Stomach smooth muscle (tissue), 2 donors: ENCODE measurements at regions not wholly inside any gene's neighbourhood (a gene's known extent, or its start where the extent isn't known, plus 50 kb on each side); places are given as distances from the start of the nearest gene placed in this dataset.

Experiments
- H3K27ac ChIP-seq: one replicate; pipeline ENCODE4 v1.7.0; 2013; ENCODE audit warnings: mild to moderate bottlenecking, low read length, inconsistent platforms
- H3K27me3 ChIP-seq, 2 donors: one replicate each; pipeline ENCODE4 v1.7.0; 2013; ENCODE audit warnings: low read length in 2 of 2; ENCODE audit not compliant: insufficient read depth in 2 of 2, control insufficient read depth in 1 of 2
- H3K36me3 ChIP-seq, 2 donors: one replicate each; pipeline ENCODE4 v1.7.0; 2013; ENCODE audit warnings: low read length in 2 of 2; ENCODE audit not compliant: control insufficient read depth in 2 of 2, insufficient read depth in 2 of 2
- H3K4me1 ChIP-seq: one replicate; pipeline ENCODE4 v1.7.0; 2013; ENCODE audit warnings: low read length; ENCODE audit not compliant: control insufficient read depth, insufficient read depth
- H3K4me3 ChIP-seq, 2 donors: one replicate each; pipeline ENCODE4 v1.7.0; 2013; ENCODE audit warnings: low read length in 2 of 2
- H3K9ac ChIP-seq, 2 donors: one replicate each; pipeline ENCODE4 v1.7.0; 2013; ENCODE audit warnings: low read length in 2 of 2, mild to moderate bottlenecking in 1 of 2
- H3K9me3 ChIP-seq, 2 donors: one replicate each; pipeline ENCODE4 v1.7.0; 2013; ENCODE audit warnings: low read length in 2 of 2; ENCODE audit not compliant: control insufficient read depth in 2 of 2
- donor health status: healthy.
- donor health status: Pancreatic carcinoma.

DNA sequence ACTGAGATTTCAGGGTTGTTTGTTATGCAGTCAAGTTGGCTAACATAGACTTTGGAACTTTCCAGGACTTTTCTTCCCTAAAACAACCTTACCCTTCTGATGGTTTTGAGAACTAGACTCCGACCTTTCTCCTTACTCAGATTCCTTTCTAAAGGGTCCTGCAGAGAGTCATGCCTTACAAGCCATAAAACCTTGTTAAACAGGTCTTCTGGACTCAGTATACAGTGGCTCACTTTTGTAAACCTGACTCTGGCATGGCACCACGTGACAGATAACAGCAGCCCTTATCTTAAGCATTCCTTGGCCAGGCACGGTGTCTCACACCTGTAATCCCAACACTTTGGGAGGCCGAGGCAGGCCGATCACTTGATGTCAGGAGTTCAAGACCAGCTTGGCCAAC, 253.2 kb upstream of the RAB6C start:
- Histone ChIP-seq H3K4me1 (no peaks in the 10 kb centered on the region), H3K9me3 (no peaks in the 10 kb centered on the region), H3K4me3 (no peak overlapping the region), H3K9ac (no peak overlapping the region), H3K27me3 (no peaks in the 10 kb centered on the region), H3K36me3 (no peaks in the 10 kb centered on the region), H3K27ac (no peak overlapping the region)

DNA sequence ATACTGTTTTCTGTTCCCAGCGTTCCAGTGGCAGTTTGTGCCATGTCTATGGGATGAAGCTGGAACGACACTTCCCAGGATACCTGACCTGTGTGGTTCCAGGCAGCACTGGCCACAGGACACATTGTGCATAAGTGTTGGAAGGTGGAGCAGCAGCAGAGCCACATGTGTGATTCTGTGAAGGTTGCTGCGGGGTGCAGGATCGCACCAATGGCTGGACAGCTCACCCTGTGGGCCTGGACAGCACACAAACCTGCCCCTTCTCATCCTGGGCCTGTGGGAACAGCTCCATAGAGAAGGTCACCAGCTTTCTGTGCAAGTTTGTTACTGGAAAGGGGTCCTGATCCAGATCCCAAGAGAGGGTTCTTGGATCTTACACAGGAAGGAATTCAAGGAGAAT, 252.2 kb upstream of the RAB6C start:
- H3K9me3 ChIP-seq: no peaks in the 10 kb centered on the region
- no peaks in the 10 kb centered on the region for H3K4me1 ChIP-seq
- no peak overlapping the region for H3K9ac ChIP-seq
- no peaks in the 10 kb centered on the region for H3K36me3 ChIP-seq
- H3K27me3 ChIP-seq: no peaks in the 10 kb centered on the region
- no peak overlapping the region for H3K27ac ChIP-seq
- no peak overlapping the region for H3K4me3 ChIP-seq

DNA sequence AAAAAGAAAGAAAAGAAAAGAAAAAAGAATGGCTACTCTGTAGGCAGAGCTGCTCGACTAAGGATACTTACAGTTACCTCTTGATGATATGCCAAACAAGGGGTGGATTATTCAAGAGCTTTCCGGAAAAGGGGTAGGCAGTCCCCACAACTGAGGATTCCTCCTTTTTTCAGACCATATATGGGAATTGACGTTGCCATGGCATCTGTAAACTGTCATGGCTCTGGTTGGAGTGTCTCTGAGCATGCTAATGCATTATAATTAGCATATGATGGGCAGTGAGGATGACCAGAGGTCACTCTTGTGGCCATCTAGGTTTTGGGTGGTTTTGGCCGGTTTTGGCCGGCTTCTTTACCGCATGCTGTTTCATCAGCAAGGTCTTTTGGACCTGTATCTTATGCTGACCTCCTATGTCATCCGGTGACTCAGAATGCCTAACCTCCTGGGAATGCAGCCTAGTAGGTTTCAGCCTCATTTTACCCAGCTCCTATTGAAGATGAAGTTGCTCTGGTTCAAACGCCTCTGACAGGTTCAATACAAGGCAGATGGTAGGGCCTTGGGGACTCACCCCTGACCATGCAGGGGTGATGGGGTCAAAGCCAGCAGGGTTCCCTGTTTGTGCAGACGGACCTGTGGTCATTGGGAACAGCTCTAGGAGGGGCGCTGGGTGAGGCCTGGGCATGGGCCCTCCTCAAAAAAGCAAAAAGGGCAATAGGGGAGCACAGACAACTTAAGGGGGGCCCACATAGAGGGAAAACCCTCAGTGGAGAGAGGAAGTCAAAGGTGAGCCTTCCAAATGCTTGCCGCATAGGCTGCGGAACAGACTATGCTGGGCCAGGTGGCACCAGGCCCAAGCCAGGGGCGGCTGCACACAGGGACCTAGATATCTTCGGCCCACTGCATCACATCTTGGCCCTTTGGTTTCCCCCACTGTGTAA, 251.2 kb upstream of the RAB6C start:
- no peaks in the 10 kb centered on the region for H3K36me3 ChIP-seq
- H3K9ac ChIP-seq: no peak overlapping the region
- no peaks in the 10 kb centered on the region for H3K27me3 ChIP-seq
- no peak overlapping the region for H3K27ac ChIP-seq
- H3K4me3 ChIP-seq: no peak overlapping the region
- no peaks in the 10 kb centered on the region for H3K4me1 ChIP-seq
- no peaks in the 10 kb centered on the region for H3K9me3 ChIP-seq

DNA sequence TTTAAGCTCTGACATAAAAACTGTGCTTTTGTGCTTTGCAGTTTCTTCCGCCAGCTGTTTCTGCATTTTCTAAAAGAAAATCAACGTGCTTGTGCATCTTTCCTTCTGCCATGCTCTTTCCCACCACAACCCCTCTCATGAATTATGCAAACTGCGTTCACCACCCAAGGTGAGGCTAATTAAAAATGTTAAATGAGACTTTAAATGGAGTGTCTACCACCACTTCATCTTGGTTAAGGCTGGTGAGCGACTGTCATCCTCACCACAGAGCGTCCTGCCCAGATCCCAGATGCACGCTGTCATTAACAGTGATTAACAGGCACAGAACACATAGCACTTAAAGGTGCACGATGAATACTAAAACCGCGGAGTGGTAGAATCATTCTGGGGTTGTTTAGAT, 250.5 kb upstream of the RAB6C start:
- H3K4me3 ChIP-seq: no peak overlapping the region

DNA sequence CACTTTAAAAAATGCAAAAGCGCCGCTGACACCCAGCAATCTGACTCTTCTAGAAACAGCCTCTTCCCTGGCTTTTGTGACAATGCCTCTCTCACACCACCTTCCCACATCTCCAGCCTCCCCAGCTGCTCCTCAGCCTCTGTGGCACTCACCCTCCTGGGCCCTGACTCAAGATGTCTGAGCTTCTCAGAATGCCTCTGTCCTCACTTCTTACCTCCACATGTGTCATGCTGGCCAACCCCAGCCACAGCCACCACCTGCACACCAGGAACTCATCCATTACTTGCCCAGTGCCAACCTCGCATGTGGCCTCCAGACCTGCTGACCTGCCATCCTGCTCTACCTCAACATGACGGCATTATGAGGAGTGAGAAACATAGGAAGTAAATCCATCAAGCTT, 249.8 kb upstream of the RAB6C start:
- no peaks in the 10 kb centered on the region for H3K36me3 ChIP-seq
- H3K4me3 ChIP-seq: no peak overlapping the region
- no peaks in the 10 kb centered on the region for H3K9me3 ChIP-seq
- no peak overlapping the region for H3K27ac ChIP-seq
- H3K27me3 ChIP-seq: no peaks in the 10 kb centered on the region
- H3K9ac ChIP-seq: no peak overlapping the region
- no peaks in the 10 kb centered on the region for H3K4me1 ChIP-seq

More for the DNA sequence above, 250.5 kb upstream of the RAB6C start:
- no peaks in the 10 kb centered on the region for H3K9me3 ChIP-seq
- no peaks in the 10 kb centered on the region for H3K27me3 ChIP-seq
- H3K9ac ChIP-seq: no peak overlapping the region
- H3K4me1 ChIP-seq: no peaks in the 10 kb centered on the region
- no peak overlapping the region for H3K27ac ChIP-seq
- no peaks in the 10 kb centered on the region for H3K36me3 ChIP-seq

DNA sequence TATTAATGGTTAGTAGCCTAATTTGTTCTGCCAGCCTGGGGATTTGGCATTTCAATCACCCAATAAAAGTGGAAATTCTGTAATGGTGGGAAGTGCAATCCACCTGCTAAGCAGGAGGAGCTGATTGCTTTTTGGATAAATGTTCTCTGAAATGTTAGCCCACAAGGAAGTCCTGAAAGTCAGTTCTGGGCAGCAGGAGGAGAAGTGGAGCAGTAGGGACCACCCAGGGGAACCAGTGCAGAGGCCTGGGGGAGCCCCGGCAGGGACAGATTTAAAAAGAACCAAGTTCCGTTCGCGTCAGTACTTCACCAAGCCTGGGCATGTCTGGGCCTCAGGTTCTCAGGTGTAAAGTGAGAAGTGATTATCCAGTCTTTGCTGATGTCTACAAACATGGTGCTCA, 248.5 kb upstream of the RAB6C start:
- Histone ChIP-seq H3K27me3 (no peaks in the 10 kb centered on the region), H3K4me3 (no peak overlapping the region), H3K36me3 (no peaks in the 10 kb centered on the region), H3K9me3 (no peaks in the 10 kb centered on the region), H3K27ac (no peak overlapping the region), H3K9ac (no peak overlapping the region), H3K4me1 (no peaks in the 10 kb centered on the region)

DNA sequence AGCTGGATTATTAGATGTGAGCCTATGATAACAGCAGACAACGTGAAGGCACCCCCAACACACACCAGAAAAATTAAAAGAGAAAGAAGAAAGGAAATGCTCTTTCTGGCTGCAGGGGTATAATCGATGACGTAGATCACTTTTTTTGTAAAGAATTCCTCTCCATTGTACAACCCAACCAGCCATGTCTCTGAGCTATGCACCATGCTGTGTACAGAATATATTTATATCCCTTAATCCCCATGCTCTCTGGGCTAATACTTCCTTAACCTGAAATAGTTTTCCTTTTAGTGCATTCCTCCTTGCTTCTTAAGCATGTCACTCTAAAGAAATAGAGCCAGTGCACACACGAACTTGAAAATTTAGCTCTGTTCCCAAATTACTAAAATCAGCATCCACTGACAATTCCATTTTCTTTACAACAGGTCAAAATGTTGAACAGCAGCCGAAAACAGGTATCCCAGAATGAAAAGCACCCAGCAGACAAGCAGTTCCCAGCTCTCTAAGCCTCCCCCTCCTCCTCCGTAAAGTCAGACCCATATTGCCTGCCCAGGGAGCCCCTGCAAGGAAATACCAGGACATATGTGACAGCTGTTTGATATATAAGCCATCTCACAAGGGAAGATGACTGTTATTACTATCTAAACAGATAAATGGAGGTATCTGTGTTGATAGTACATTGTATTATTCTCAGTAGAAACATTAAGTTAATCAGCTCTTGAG, 247.4 kb upstream of the RAB6C start:
- H3K9me3 ChIP-seq: no peaks in the 10 kb centered on the region
- H3K27me3 ChIP-seq: no peaks in the 10 kb centered on the region
- H3K27ac ChIP-seq: no peak overlapping the region
- no peaks in the 10 kb centered on the region for H3K4me1 ChIP-seq
- H3K9ac ChIP-seq: no peak overlapping the region
- H3K4me3 ChIP-seq: no peak overlapping the region
- no peaks in the 10 kb centered on the region for H3K36me3 ChIP-seq

DNA sequence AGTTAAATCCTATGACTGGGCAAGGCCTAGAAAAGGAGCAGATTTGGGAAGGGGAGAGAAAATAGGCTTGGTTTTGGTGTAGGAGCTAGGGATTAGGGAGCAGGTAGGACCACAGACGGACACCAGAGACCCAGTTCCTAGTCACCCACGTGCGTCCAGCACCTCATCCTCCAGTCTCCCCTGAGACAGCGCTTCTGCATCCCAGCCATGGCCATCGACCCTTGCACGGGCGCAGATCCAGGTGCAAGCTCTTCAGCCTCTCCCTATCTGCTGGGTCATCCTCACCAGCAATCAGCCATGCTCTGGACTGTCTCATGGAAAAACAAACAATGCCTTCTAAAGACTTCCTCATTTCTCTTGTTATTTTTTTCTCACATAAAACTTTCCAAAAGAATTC, 246.8 kb upstream of the RAB6C start:
- H3K27me3 ChIP-seq: no peaks in the 10 kb centered on the region
- no peak overlapping the region for H3K4me3 ChIP-seq
- H3K4me1 ChIP-seq: no peaks in the 10 kb centered on the region
- H3K9ac ChIP-seq: no peak overlapping the region
- no peaks in the 10 kb centered on the region for H3K36me3 ChIP-seq
- H3K27ac ChIP-seq: no peak overlapping the region
- no peaks in the 10 kb centered on the region for H3K9me3 ChIP-seq

DNA sequence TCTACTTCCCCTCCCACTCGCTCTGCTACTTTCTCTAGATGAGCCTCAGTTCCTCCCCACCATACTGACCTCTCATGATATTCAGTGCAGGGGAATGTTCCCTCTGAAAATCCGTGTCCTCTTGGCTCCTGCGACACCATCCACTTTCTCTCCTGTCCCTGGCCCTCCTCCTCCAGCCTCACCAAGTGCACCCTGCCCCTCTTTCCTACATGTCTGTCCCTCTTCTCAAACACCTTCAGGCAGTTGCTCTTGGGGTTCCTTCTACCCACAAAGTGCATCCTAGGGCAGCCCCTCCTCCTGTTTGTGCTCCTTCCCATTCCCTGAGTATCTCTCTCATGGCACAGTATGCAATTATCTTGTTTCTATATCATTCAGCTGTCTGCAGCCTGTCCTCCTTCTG, 246.4 kb upstream of the RAB6C start:
- Histone ChIP-seq H3K27ac (no peak overlapping the region), H3K36me3 (no peaks in the 10 kb centered on the region), H3K9me3 (no peaks in the 10 kb centered on the region), H3K4me1 (no peaks in the 10 kb centered on the region), H3K4me3 (no peak overlapping the region), H3K9ac (no peak overlapping the region), H3K27me3 (no peaks in the 10 kb centered on the region)

DNA sequence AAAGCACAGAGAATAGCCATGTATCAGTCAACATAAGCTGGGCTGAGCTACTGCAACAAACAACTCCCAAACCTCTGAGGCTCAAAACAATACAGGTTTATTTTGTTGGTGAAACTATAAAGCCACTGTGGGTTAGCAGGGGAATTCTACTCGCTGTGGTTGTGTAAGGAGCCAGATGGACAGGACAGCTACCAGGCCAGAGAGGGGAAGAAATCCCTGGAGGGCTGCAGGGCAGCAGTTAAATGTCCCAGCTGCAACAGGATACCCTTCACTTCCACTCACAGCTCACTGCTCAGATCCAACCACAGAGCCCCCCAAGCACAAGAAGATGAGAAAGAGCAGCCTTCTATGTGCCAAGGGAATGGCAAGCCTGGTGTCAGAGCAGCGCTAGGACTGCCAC, 245.9 kb upstream of the RAB6C start:
- Histone ChIP-seq H3K9me3 (no peaks in the 10 kb centered on the region), H3K4me1 (no peaks in the 10 kb centered on the region), H3K4me3 (no peak overlapping the region), H3K27ac (no peak overlapping the region), H3K9ac (no peak overlapping the region), H3K27me3 (no peaks in the 10 kb centered on the region), H3K36me3 (no peaks in the 10 kb centered on the region)
